HG02678 (cell line): ENCODE measurements at regions not wholly inside any gene's neighbourhood (a gene's known extent, or its start where the extent isn't known, plus 50 kb on each side); places are given as distances from the start of the nearest gene placed in this dataset.

ENCODE experiments used
- ATAC-seq: cut with Tn5 transposase; IDR thresholded peaks from one replicate; pipeline ENCODE4 v1.9.1; 2021; ENCODE audit warnings: mild to moderate bottlenecking, moderate library complexity; ENCODE audit not compliant: unreplicated experiment

DNA sequence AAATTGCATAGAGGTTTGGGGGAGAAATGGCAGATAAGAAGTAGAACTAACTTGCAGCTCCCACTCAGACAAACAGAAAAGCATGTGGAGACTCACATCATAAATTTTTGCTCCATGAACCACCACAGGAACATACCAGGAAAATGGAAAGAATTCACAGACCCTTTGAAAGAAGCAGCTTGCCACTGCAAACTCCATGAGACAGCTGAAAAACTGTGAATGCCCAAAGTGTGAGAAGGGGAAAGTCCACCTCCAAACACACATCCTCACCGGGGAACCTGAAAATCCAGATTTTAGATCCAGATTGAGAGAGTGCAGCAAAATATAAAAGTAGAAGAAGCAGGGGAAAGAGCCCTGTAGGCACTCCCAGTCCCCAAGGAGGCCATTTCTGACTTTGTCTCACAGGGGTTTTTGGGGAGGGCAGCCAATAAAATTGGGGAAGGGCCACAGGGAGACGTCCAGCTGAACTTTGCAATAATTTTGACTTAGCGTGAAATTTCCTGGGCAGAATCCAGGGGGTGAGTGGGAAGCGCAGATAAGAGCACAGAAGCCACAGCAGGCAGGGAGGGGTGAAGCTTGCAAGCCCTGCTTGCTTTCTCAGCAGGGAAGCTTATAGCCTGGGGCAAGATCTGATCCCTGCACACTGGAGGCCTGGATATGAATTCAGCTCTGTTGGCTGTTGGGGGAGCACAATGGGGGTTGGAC is 183.4 kb upstream of the UBE2E2 start:
- ATAC-seq = no peak

DNA sequence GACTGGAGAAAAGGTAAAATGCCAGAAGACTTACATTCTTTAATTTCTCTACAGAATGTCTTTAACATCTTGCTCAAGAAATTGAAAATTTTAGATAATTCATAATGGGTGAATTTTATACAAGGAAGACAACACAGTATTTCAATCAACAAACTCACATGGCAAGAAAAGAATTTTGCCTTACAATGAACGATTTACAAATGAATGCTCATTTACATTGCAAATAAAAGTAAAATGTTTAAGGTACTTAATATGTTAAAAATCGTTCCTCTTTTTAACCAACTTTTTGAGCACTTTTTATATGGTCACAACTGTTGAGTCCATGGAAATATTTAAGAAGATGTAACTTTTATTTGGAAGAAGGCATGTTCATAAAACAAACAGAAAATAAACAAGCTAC is 174.8 kb upstream of the UBE2E2 start:
- no peak for ATAC-seq

DNA sequence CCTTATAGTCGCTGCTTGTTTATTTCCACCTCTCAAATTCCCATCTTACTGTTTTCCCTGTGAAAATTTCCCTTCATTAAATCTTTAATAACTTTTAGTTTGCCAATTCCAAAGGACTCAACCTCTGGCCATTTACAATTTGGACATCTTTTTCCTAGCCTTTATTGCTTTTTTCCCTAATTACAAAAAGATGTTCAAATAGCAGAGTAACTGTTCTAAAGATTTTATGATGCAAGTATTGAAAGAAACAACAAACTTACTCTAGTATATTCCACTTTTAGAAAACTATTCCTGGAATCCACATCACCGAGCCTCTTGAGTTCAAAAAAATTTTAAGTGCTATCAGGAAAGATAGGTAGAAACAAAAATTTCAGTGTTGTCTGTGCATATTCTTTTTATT is 174.1 kb upstream of the UBE2E2 start:
- no peak for ATAC-seq

DNA sequence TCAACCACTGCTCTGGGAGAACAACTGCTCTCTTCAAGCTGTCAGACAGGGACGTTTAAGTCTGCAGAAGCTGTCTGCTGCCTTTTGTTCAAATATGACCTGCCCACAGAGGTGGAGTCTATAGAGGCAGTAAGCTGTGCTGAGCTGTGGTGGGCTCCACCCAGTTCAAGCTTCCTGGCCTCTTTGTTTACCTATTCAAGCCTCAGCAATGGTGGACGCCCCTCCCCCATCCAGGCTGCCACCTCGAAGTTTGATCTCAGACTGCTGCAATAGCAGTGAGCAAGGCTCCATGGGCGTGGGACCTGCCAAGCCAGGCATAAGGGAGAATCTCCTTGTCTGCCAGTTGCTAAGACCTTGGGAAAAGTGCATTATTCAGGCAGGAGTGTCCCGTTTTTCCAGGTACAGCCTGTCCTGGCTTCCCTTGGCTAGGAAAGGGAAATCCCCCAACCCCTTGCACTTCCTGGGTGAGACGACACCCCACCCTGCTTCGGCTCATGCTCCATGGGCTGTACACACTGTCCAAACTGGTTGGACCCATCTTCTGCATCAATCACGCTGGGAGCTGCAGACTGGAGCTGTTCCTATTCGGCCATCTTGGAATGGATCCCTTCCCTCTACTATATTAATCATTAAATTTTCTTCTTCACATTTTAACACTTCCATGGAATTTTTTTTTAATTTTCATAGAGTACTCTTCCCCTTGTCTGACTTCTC is 167.0 kb upstream of the UBE2E2 start:
- ATAC-seq = no peak

DNA sequence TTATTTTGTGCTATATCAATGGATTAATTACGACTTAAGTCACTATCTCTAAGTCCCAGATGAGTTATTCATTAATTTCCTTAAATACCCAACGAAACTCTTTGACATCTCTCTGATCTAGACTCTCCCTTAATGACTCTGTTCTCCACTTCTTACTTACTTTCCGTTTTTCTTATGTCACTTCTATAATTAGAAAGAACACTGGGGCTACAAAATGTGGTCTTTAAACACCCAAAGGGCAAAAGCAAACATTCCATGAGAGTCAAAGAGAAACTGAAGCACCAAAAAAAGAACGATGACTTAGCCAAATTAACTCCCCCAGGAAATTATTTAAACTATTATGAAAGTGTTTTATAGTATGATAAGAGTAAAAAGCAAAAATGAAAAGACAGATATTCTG is 166.4 kb upstream of the UBE2E2 start:
- ATAC-seq = peak; percentile 83

- no peak for ATAC-seq
Observed at GRCh38 chr3:23038471-23038870, 164.7 kb upstream of the UBE2E2 start.

DNA sequence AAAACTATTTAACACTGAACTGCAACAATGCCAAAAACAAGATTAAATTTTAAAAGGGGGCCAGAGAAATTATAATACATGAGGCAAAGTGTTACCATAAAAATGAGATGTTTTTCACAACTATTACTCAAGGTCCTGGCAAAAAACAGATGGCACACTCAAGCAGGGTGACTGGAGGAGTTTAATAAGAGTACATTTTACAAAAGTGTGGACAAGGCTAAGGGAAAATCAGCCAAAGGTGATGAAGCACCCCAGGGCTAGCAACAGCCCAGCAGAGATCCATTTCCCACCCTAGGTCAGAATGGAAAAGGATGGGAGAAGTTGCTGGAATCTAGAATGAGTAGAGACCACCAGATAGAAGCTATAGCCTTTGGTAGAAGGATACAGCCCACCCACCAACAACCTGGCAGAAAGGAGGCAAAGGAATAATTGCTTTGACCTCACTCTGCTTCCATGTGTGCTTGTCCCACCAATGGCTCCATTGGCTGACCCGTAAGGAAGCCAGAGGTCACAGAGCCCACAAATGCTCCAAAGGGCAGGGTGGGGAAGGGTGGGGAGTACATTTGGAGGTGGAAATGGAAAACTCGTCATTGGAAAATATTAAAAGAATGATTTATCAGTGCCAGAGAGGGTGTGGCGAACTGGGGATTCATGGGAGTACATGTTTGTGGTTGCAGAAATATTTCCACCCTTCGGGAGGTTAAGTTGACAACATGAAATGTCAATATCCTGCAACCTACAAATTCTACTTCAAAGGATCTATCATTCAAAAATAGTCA is 161.0 kb upstream of the UBE2E2 start:
- no peak for ATAC-seq

- no peak for ATAC-seq
Observed at GRCh38 chr3:23044463-23044862, 158.7 kb upstream of the UBE2E2 start.

GRCh38 chr3:23046536-23046935 is 156.6 kb upstream of the UBE2E2 start:
- ATAC-seq = no peak

GRCh38 chr3:23051240-23052140 is 151.6 kb upstream of the UBE2E2 start:
- ATAC-seq = no peak

DNA sequence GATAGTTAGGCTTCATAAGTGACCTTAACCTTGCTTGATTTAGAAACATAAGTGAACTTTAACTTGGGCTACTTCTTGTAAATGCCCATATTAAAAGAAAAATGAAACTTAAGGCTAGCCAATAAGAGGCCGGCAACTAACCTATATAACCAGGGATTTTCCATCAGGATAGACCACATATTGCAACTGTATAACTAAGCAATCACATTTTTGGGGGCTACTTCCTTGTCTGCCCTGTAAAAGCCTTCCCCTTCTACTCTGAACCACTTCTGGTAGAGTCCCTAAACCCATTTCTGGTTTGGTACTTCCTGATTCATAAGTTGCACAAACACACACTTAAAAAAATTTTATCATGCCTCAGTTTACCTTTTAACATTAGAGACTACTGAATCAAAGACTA is 150.9 kb upstream of the UBE2E2 start:
- ATAC-seq = no peak

DNA sequence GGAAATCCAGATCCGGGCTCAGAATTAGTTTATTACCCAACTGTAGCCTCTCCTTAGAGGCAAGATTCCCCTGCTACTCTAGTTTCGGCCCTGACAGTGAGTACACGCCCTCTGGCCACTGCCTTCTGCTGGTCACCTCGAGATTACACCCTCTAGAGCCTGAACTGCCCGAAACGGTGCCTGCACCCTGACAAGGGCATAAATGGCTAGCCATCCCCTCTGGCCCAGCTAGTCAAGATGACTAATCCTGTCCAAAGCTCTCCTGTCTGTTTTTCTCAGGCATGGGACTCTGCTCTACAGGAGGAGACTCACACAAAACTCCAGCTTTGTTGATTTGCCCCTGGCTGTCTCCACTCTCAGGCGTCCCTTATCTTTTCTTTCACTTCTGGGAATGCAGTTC is 150.5 kb upstream of the UBE2E2 start:
- ATAC-seq = no peak

- peak; percentile 63 for ATAC-seq
Observed at GRCh38 chr3:23055733-23056376, 147.3 kb upstream of the UBE2E2 start.

DNA sequence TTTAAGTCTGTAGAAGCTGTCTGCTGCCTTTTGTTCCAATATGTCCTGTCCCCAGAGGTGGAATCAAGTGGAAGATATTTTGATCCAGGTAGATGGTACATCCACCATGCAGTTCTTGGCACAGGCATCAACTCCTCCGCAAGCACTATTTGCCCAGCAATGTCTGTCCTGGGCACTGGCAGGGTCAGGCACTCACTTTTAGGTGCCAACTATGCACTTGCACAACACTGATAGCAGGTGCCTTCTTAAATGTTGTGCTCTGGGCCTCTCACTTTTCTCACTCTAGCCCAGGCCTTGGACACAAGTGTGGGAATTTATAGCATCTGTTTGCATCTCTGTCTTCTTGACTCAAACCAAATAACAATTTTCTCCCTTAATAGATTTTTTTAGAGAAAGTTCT is 140.5 kb upstream of the UBE2E2 start:
- no peak for ATAC-seq

DNA sequence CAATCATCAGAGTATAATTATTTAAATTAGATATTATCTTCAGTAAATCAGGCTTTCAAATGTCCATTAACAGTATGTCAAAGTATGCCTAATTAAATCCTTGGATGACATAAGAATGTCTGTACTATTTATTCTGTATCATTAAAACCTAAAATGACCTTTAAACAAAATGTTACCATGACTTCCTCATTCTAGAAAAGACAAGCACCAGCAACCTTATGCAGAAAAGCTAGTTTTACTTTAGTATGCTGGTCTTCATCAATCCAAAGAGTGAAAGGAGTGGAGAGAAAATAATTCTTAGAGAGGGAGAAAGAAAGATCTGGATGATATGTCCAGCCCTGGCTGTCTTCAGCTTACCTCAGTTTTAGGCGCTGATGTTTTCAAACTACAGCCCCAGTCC is 140.1 kb upstream of the UBE2E2 start:
- no peak for ATAC-seq

DNA sequence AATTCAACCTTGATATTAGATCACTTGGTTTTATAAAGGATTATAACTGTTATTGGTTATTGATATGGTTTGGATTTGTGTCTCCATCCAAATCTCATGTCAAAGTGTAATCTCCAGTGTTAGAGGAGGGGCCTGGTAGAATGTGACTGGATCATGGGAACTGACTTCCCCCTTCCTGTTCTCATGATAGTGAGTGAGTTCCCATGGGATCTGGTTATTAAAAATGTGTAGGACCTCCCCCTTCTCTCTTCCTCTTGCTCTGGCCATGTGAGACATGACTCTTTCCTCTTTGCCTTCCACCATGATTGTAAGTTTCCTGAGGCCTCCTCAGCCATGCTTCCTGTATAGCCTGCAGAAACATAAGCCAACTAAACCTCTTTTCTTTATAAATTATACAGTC is 136.0 kb upstream of the UBE2E2 start:
- no peak for ATAC-seq

- ATAC-seq = no peak
Observed at GRCh38 chr3:23068016-23068728, 135.0 kb upstream of the UBE2E2 start.

GRCh38 chr3:23071296-23071695 is 131.8 kb upstream of the UBE2E2 start:
- peak; percentile 28 for ATAC-seq

GRCh38 chr3:23071758-23072157 is 131.4 kb upstream of the UBE2E2 start:
- peak; percentile 70 for ATAC-seq

- no peak for ATAC-seq
Observed at GRCh38 chr3:23072693-23073092, 130.4 kb upstream of the UBE2E2 start.
